ENCODE measurements at regions not wholly inside any gene's neighbourhood (a gene's known extent, or its start where the extent isn't known, plus 50 kb on each side); places are given as distances from the start of the nearest gene placed in this dataset.

- WGBS, 2 donors: 53 to 78% methylated on average over 2 of the region's 2 CpGs
- Histone ChIP-seq H3K27me3 (no peaks in the 10 kb centered on the region), H3K36me3 (no peaks in the 10 kb centered on the region), H3K27ac (no peak overlapping the region), H3K4me3 (no peak overlapping the region), H3K4me1 (no peaks in the 10 kb centered on the region), H3K9me3 (no peaks in the 10 kb centered on the region)
- TF ChIP-seq, protein P1, sequence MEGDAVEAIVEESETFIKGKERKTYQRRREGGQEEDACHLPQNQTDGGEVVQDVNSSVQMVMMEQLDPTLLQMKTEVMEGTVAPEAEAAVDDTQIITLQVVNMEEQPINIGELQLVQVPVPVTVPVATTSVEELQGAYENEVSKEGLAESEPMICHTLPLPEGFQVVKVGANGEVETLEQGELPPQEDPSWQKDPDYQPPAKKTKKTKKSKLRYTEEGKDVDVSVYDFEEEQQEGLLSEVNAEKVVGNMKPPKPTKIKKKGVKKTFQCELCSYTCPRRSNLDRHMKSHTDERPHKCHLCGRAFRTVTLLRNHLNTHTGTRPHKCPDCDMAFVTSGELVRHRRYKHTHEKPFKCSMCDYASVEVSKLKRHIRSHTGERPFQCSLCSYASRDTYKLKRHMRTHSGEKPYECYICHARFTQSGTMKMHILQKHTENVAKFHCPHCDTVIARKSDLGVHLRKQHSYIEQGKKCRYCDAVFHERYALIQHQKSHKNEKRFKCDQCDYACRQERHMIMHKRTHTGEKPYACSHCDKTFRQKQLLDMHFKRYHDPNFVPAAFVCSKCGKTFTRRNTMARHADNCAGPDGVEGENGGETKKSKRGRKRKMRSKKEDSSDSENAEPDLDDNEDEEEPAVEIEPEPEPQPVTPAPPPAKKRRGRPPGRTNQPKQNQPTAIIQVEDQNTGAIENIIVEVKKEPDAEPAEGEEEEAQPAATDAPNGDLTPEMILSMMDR (IDR thresholded peaks at IDR 0.05): no peak
- TF ChIP-seq POLR2AphosphoS5 (IDR thresholded peaks at IDR 0.05) (no peak), POLR2A (IDR thresholded peaks at IDR 0.05) (no peak), EP300 (IDR thresholded peaks at IDR 0.05) (no peak)
- DNase-seq: no peak
- ATAC-seq (ENCODE audit: low FRiP score in 2 of 2): no peak
Observed at GRCh38 chr4:23337292-23337691, 552.6 kb downstream of the PPARGC1A start.

DNA sequence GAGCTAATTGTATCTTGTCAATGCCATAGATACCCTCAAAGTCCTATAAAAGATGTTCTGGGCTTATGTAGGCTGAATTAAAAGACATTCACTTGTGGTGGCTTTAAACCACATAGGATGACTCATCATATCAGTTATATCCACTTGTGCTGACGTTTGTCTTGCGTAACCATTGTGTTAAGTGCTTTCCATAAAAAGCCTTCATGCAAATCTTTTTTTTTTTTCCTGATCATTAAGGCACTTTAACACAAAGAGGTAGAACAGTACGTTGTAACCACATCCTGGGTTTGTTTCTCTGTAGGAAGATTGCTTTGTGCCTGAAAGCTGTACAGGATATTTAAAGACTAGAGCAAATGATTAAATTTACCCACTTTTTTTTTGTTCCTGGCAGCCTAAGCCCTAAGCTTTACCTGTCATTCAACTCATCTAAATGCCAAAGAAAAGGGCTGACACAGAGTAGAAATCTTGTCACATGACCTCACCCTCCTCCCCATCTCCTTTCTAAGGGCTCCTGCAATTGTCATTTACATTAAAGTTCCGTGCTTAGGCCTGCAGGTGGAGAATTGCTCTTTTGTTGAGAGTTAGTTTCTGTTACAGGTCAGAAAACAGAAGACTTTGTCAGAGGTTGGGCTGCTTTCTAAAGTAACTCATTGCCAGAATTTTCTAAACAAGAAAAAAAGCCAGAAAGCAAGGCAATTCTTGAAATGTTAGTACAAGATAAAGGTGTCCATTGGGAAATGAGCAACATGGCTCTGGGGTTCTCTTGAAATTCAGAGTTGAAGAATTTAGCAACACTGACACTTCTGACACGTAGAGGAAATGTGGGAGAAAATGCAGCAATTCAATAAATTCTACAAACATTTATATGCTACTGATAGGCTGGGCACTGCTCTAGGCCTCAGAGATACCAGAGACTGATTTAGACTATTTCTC is 555.6 kb downstream of the PPARGC1A start:
- H3K36me3 ChIP-seq: no peaks in the 10 kb centered on the region
- H3K4me3 ChIP-seq: no peak overlapping the region
- DNase-seq (peak in 1 of 2 donors; percentile 48), ATAC-seq (ENCODE audit: low FRiP score in 2 of 2) (peak; percentile 40 to 84)
- WGBS, 2 donors: 24 to 30% methylated on average over 5 of the region's 5 CpGs
- TF ChIP-seq EP300 (IDR thresholded peaks at IDR 0.05) (peak in 2 of 4 donors; percentile 51 to 78), POLR2AphosphoS5 (IDR thresholded peaks at IDR 0.05) (no peak)
- TF ChIP-seq, protein P1 (IDR thresholded peaks at IDR 0.05): peak in 1 of 6 experiments; percentile 32
- no peaks in the 10 kb centered on the region for H3K4me1 ChIP-seq
- no peaks in the 10 kb centered on the region for H3K27me3 ChIP-seq
- H3K9me3 ChIP-seq: no peaks in the 10 kb centered on the region
- peak overlapping the region in 1 of 4 donors; percentile 6 for H3K27ac ChIP-seq

GRCh38 chr4:23333556-23333945 is 556.3 kb downstream of the PPARGC1A start:
- no peak overlapping the region for H3K4me3 ChIP-seq
- peak in 1 of 2 donors; percentile 76 for ATAC-seq (ENCODE audit: low FRiP score in 2 of 2)
- WGBS, 2 donors: 62 to 76% methylated on average over 5 of the region's 5 CpGs
- no peak overlapping the region for H3K27ac ChIP-seq
- TF ChIP-seq POLR2A (IDR thresholded peaks at IDR 0.05): no peak
- TF ChIP-seq EP300 (IDR thresholded peaks at IDR 0.05): no peak
- TF ChIP-seq, protein P1 (IDR thresholded peaks at IDR 0.05): no peak
- no peak for TF ChIP-seq POLR2AphosphoS5 (IDR thresholded peaks at IDR 0.05)
- H3K4me1 ChIP-seq: no peaks in the 10 kb centered on the region
- no peaks in the 10 kb centered on the region for H3K36me3 ChIP-seq
- no peak for DNase-seq
- H3K27me3 ChIP-seq: no peaks in the 10 kb centered on the region
- H3K9me3 ChIP-seq: no peaks in the 10 kb centered on the region

DNA sequence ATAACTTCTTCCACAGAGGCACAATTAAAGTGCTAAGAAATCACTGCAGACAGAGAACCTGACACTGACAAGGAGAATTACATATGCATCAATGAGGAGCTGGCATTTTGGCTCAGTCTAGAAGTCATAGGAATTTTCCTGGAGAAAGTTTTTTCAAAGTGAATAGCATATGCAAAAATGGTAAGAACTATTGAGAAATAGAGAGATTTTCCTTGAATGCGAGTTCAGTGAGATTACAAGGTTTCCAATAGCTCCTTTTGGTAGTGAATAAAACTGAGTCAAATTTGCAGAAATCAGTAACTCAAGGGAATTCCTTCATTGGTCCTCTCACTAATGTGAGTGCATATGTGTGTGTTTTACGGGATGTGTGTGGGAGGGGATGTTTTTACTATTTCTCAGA is 557.5 kb downstream of the PPARGC1A start:
- H3K4me1 ChIP-seq: no peaks in the 10 kb centered on the region
- WGBS, 2 donors: 83 to 85% methylated on average over 2 of the region's 2 CpGs
- H3K9me3 ChIP-seq: no peaks in the 10 kb centered on the region
- DNase-seq: no peak
- no peaks in the 10 kb centered on the region for H3K27me3 ChIP-seq
- no peaks in the 10 kb centered on the region for H3K36me3 ChIP-seq
- H3K27ac ChIP-seq: no peak overlapping the region
- no peak overlapping the region for H3K4me3 ChIP-seq
- no peak for TF ChIP-seq POLR2A (IDR thresholded peaks at IDR 0.05)
- TF ChIP-seq EP300 (IDR thresholded peaks at IDR 0.05): no peak
- no peak for TF ChIP-seq POLR2AphosphoS5 (IDR thresholded peaks at IDR 0.05)
- TF ChIP-seq, protein P1 (IDR thresholded peaks at IDR 0.05): no peak
- ATAC-seq (ENCODE audit: low FRiP score in 2 of 2): no peak
